H1 (cell line): ENCODE measurements at regions not wholly inside any gene's neighbourhood (a gene's known extent, or its start where the extent isn't known, plus 50 kb on each side); places are given as distances from the start of the nearest gene placed in this dataset.

Experiments
- ZNF274 ChIP-seq: IDR thresholded peaks from 2 replicates; pipeline ENCODE4 v1.7.0; 2012; ENCODE audit warnings: low read length, borderline replicate concordance; ENCODE audit errors: extremely low read depth

GRCh38 chr9:95587021-95587964 lies 70.5 kb upstream of the PTCH1 start (continued):
- no peak for TF ChIP-seq ZNF274
